ENCODE measurements at regions not wholly inside any gene's neighbourhood (a gene's known extent, or its start where the extent isn't known, plus 50 kb on each side); places are given as distances from the start of the nearest gene placed in this dataset.
"Not testable (repeated sequence)": the region's sequence is repeated elsewhere in the genome, so short reads cannot be mapped to it uniquely, and the experiment has no call there.

DNA sequence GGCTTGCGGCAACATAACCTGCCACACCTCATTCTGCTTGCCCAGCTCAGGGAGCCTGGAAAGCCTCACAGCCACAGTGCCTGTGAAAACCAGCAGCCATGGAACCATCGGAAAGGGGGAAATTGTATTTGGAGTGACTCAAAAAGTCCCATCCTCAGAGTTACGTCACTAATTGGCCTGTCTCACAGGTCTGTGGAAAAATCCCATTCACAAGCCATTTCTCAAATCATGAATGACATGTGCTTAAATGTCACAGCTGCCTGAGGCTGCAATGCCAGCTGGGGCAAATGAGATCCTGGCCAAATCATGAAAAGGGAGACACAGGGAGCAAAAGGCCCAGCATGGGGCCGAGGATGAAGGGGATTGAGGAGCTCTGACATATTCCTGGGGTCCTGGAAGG, 486.9 kb upstream of the RAB6C start:
- in situ Hi-C loops (cut with HindIII; ENCODE audit: low sequenced_read_pairs): no loop called here

DNA sequence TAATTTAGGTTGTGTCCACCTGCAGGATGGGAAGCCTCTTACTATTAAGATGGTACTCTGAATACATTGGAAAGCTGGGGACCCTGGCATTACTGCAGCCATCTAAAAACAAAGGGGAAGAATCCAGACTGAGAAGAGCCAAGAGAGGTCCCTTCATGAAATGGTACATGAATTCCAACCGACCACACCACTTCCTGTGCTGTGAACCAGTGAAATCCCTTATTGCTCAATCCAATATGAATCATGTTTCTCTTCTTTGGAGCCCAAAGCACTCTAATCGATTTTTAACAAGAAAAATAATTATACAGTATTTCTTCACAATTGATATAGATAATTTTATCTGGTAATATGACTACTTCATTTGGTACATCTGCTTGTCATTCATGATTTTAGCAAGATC, 479.7 kb upstream of the RAB6C start:
- in situ Hi-C loops (cut with HindIII; ENCODE audit: low sequenced_read_pairs): no loop called here

DNA sequence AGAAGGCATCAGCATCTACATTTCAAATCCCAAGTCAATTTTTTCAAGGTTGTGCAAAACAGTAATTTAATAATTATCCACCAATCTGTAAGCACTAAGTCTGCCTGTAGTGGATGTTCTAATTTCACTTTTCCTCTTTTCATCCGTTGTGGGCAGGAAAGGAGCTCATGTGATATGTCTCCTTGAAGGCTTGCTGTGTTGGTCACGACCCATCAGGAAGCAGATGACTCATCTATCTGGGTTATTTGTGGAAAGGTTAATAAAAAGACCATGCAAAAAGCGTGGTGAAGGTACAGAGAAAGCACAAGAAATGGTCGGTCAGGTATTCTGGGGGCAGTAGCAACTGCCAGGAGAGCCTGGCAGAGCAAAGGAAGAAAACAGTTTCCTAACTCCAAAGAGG, 476.7 kb upstream of the RAB6C start:
- in situ Hi-C loops (cut with HindIII; ENCODE audit: low sequenced_read_pairs): no loop called here

DNA sequence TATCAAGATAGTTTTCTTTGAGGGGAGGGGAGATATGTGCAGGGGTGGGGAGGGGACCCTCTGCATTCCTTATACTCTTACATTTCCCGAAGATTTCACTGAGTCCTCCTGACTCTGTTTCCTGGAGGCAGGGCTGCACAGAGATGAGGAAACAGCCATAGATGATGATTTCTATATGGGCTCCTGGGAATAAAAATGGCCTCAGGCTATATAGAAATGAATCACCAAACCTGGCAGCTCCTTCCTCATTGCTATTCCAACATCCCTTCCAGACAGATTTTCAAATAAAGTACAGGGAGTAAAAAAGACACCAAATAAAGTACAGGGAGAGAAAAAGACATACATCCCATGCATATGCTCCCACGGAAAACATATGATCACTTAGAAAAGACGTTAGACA, 474.8 kb upstream of the RAB6C start:
- in situ Hi-C loops (cut with HindIII; ENCODE audit: low sequenced_read_pairs): no loop called here

DNA sequence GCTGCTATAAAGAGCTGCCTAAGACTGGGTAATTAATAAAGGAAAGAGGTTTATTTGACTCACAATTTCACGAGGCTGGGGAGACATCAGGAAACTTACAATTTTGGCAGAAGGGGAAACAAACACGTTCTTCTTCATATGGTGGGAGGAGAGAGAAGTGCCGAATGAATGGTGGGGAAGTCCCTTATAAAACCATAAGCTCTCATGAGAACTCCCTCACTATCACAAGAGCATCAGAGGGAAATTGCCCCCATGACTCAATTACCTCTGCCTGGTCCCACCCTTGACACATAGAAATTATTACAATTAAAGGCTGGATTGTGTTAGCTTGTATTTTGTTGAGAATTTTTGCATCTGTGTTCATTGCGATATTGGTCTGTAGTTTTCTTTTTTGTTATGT, 460.5 kb upstream of the RAB6C start:
- in situ Hi-C loops (cut with HindIII; ENCODE audit: low sequenced_read_pairs): no loop called here

DNA sequence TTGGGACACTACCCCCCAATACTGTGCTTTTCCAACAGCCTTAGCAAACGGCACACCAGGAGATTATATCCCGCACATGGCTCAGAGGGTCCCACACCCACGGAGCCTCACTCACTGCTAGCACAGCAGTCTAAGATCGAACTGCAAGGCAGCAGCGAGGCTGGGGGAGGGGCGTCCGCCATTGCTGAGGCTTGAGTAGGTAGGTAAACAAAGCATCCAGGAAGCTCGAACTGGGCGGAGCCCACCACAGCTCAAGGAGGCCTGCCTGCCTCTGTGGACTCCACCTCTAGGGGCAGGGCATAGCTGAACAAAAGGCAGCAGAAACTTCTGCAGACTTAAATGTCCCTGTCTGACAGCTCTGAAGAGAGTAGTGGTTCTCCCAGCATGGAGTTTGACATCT, 447.3 kb upstream of the RAB6C start:
- in situ Hi-C loops (cut with HindIII; ENCODE audit: low sequenced_read_pairs): not testable (repeated sequence)

DNA sequence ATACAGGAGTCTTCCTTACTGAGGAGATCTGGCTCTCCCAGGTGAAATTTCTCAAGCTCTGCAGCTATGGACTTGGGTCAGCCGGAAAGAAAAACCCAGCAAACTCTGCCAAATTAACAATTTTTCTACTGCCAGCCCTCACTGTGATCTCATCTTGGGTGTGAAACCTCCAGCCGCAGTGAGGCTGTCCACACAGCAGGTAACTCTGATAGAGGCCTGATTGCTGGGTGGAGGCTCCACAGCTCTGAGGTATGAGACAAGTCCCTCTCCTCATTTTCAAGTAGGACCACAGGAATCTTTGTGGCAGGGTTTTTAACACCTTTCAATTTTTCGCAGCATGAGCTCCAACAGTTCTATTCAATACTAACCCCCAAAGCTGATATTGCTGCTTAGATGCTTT, 430.6 kb upstream of the RAB6C start:
- in situ Hi-C loops (cut with HindIII; ENCODE audit: low sequenced_read_pairs): no loop called here

DNA sequence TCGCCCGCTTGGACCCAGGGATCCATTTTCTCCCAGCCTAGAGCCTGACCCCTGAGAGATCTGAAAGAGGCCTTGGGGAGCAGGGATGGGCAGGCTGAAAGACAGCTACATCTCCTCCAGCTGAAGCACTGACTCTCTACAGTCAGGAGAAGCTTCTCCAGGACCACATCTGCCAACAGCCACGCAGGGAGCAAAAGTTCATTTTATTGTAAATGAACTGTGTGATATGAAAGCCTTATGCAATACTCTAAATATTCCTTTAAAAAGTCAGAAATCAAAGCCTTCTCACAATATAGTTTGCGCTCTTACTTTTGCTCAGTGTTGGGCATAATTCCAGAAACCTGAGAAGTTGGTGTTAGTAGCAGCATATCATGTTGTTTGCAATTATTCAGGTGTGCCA, 428.9 kb upstream of the RAB6C start:
- in situ Hi-C loops (cut with HindIII; ENCODE audit: low sequenced_read_pairs): no loop called here

DNA sequence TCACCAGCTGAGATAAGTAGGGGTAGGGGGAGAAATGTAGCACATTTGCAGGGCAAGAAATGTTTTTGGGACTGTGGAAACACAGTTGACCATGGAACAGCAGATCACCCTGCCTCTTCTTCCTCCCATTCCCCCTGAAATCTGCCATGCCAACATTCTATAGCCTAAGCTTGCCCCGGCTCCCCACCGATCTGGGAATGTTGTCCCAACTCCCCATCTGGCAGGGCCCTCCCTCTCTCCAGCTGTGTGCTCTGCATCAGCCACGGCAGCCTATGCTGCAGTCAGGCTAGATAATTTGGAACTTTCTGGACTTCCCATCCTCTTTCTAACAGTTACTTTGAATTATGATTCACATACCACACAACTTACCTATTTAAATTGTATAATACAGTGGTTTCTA, 425.1 kb upstream of the RAB6C start:
- in situ Hi-C loops (cut with HindIII; ENCODE audit: low sequenced_read_pairs): no loop called here

DNA sequence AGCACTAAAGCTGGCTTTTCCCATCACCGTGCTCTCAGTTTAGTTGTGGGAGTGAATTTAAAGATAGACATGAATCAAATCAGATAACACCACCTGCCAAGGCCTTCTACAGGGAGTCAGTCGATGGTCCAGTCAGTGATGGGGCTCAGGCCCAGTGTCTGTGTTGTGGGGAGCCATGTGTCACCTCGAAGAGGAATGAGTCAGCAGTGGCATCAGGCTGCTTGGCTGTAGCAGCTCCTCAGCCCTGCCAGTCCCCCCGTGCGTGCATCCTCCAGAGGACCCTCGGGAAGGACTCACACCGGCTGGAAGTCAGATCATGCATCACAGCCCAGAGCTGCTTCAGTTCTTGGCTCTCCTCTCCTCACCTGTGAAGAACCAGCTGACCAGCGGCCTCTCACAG, 420.4 kb upstream of the RAB6C start:
- in situ Hi-C loops (cut with HindIII; ENCODE audit: low sequenced_read_pairs): no loop called here

DNA sequence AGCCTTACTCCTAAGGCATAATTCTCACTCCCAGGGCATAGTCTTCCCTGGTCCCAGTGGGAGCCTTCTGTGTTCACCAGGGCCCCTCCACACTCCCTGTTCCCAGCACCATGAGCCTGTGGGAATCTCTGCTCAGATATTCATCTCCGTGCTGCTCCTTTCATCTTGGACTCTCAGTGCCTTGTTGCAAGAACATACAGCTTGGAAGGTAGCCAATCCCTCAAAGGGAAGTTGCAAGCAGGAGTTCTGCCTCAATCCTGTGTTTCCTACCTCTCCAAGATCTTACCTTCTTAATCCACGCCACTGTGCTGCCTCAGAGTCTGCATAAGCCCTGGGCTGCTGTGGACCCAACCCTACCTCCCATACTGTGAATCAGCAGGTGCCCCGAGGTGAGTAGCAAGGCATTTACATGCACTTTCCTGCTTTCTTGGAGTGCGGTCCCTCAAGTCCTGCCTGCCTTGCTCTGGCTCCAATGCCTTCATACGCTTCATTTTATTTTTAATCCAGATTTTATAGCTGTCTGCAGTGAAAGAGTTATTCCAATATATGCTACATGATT, 413.8 kb upstream of the RAB6C start:
- in situ Hi-C loops (cut with HindIII; ENCODE audit: low sequenced_read_pairs): no loop called here

DNA sequence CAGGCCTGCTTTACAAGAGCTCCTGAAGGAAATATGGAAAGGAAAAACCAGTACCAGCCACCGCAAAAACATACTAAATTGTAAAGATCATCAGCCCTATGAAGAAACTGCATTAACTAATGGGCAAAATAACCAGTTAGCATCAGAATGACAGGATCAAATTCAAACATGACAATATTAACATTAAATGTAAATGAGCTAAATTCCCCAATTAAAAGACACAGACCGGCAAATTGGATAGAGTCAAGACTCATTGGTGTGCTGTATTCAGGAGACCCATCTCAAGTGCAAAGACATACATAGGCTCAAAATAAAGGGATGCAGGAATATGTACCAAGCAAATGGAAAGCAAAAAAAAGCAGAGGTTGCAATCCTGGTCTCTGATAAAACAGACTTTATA, 408.7 kb upstream of the RAB6C start:
- in situ Hi-C loops (cut with HindIII; ENCODE audit: low sequenced_read_pairs): not testable (repeated sequence)

DNA sequence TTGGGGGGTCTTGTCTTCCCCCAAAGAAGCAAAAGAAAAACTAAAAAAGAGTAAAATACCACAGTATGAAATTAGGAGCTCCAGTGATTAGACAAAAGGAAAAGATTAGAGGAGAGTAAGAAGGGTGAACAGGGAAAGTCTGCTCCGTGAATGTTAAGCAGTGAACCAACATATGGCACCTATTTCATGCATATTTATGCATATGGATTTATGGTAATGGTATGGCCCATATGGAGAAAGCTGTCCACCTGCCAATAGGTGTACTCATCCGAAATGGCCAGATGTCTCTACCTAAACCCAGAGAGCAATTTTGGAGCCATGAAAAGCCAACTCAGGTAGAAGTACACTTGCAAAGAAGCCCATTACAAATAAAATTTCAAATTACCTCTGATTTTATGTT, 404.0 kb upstream of the RAB6C start:
- in situ Hi-C loops (cut with HindIII; ENCODE audit: low sequenced_read_pairs): no loop called here

DNA sequence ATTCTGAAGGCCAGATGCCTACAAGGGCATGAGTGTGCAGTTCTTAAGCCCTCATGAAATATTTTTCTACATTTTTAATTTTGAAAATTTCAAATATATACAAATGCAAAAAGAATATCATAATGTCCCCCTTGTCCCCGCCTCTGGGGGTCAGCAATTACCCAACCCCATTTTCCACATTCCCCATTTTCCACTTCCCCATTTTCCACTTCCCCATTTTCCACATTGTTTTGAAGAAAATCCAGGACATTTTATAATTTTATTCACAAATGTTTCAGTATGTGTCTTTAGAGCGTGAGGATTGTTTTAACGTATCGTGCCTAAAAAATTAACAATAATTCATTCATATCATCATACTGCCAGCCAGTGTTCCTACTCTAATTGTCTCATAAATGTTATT, 403.6 kb upstream of the RAB6C start:
- in situ Hi-C loops (cut with HindIII; ENCODE audit: low sequenced_read_pairs): no loop called here

DNA sequence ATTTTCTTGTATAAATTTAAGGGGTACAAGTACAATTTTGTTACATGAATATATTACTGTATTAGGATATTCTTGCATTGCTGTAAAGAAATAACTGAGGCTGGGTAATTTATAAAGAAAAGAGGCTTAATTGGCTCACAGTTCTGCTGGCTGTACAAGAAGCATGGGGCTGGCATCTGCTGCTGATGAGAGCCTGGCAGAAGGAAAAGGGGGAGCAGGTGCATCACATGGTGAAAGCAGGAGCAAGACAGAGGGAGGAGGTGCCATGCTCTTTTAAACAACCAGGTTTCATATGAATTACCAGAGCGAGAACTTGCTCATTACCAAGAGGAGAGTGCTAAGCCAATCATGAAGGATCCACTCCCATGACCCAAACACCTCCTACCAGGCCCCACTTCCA, 399.5 kb upstream of the RAB6C start:
- in situ Hi-C loops (cut with HindIII; ENCODE audit: low sequenced_read_pairs): no loop called here

DNA sequence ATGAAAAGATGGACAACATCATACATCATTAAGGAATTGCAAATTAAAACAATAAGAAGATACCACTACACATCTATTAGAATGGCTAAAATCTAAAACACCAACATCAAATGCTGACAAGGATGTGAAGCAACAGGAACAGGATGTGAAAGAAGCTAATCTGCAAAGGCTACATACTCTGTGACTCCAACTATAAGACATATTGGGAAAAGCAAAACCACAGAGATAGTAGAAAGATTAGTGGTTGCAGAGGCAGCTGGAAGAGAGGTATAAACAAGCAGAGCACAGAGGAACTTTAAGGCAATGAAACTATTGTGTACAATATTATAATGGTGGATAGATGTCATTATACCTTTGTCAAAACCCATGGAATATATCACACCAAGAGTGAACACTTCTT, 393.7 kb upstream of the RAB6C start:
- in situ Hi-C loops (cut with HindIII; ENCODE audit: low sequenced_read_pairs): no loop called here

DNA sequence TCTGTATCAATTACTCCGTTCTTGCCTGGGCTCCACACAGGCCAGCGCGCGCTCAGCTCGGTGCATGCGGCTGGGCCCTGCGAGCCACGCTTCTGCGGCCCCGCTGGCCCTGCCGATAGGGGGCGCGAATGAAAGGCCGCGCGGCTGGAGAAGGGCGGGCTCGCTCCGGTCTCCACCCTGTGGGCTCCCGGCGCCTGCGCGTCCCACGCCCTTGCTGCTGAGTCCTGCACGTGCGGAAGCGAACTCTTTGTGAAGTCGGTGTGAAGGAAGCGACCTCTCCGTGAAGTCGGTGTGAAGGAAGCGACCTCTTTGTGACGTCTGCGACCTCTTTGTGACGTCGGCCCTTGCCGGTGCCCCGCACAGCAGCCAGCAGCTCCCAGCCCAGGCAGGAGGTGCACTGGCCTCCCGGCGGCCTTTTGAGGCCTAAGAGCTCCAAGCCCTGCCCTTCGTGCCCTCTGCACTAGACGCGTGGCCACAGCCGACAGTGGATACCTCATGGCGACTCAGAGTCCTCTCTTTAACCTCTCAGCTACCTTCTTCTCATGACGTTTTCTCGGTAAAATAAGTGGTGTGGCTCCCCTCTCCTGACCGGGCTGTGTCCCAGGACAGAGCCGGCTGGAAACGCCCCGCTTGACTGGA, 391.9 kb upstream of the RAB6C start:
- in situ Hi-C loops (cut with HindIII; ENCODE audit: low sequenced_read_pairs): no loop called here

DNA sequence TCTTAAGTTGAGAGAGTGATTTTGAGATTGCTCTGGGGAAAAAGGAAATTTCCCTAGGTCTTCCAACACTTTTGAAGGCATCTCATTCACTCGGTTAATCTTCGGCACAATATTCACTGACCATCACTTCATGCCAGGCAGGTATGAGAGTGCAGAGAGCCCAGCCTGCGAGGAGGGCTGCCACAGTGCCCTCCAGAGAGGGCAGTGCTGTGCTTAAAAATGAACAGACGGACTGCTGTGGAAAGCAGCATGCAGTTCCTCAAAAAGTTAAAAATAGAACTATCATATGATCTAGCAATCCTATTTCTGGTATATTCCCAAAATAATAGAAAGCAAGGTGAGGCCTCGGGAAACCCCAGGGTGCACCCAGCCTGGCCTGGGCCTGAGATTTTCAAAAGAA, 374.9 kb upstream of the RAB6C start:
- in situ Hi-C loops (cut with HindIII; ENCODE audit: low sequenced_read_pairs): no loop called here

DNA sequence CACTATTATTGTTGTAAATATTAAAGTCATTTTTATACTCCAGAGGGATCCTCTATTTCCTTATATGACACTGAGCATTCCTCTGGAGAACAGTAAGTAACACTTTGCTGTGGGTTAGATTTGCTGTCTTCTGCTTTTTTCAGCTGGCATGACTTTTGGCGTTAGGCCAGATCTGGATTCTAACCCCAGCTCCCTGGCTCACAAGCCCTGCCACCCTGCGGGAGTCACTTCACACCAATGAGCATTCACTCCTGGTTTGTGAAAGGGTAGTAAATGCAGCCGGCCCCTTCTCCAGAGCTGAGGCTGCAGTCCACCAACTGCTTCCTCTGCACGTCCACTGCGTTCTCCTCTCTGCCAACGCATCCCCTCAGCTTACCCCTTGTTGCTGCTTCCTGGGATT, 373.8 kb upstream of the RAB6C start:
- in situ Hi-C loops (cut with HindIII; ENCODE audit: low sequenced_read_pairs): no loop called here

DNA sequence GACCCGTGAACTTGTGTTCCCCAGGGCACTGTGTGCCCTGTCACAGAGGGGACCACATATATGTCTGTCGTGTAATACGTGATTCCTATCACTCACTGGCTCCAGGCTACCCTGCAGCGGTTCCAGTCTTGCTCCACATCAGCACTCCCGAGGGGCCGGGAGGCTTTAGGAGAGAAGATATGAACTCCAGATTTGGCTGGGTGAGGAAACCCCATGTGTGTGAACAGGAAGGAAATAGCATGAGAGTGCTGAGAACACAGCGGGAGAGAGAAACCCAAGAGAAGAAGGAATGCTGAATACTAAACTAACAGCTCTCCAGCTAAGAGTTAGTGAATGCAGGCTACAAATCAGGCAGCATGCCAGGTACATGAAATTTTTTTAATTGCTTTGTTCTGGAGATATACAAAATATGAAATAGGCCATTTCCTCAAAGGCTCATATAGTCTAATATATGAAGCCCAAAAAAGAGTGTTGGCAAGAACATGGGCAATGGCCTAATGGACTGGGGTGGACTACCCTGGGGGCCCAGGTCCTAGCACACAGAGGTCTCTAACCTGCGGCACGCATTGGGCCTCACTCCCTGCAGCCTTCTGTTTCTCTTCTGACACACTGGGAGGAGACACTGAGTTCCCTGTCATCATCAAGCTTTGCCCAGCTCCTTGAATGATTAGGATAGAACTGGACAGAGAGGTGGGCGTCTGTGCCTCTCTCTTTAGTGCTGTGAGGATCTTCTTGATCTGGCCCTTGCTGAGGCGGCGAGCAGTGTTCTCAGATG, 372.8 kb upstream of the RAB6C start:
- in situ Hi-C loops (cut with HindIII; ENCODE audit: low sequenced_read_pairs): no loop called here

DNA sequence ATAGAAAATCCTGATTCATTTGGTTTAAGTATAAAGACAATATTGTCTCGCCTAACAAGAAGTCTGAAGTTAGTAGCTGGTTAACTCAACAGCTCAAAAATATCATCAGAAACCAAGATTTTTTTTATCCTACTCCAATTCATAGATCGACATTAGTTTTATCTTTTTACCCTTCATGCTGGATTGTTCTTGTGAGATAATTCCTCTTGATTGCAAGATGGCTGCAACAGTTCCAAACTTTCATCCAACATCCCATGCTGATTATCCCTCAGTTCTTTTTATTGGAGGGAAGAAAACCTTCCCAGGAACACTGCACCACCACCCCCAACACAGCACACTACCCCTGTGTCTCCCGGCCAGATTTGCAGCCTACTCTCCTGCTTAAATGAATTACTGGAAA, 370.2 kb upstream of the RAB6C start:
- in situ Hi-C loops (cut with HindIII; ENCODE audit: low sequenced_read_pairs): no loop called here

DNA sequence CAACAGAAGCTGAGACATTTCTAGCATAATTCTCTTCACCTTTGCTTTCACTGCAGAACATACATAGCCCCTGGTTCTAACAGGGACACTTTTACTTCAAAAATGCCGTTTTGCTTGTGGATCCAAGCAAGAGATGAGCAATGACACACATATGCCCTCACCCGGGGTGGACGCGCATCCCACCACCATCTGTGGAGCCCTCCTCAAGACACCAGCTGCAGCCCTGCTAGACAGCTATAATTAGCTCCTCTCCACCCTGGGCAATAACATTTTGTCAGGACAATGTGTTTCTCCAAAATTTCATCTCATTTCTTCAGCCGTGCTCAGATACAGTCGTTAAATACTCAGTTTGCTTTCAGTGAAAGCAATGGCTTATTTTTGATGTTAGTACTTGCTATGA, 368.7 kb upstream of the RAB6C start:
- in situ Hi-C loops (cut with HindIII; ENCODE audit: low sequenced_read_pairs): no loop called here

DNA sequence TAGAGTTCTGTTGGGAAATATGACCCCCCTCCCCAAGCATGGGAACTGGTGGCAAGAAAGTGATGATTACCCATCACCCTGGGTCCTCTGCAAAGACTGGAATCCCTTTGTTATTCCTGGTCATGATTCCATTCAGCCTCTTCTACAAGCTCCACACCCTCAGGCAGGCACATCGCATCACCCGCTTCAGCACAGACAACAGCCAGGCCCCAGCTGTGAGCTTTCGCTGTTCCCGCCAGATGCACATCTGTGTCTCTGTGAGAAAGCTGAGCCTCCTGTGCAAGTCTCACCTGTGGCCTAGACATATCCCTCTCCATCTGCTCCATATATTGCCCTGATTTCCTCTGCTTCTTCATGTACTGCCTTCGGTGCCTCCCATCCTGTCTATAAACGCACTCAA, 368.0 kb upstream of the RAB6C start:
- in situ Hi-C loops (cut with HindIII; ENCODE audit: low sequenced_read_pairs): no loop called here
